Activated B cell treated with CpG ODN at 0.5 μM for 24 hours (primary cell): ENCODE measurements at regions not wholly inside any gene's neighbourhood (a gene's known extent, or its start where the extent isn't known, plus 50 kb on each side); places are given as distances from the start of the nearest gene placed in this dataset.

Source experiments
- ATAC-seq: fragments of 200-7000 bp; cut with Tn5 transposase; one replicate; pipeline ENCODE4 v1.10.0; 2021; ENCODE audit warnings: low read depth, mild to moderate bottlenecking, moderate library complexity
- CTCF ChIA-PET: fragments of 350-600 bp; sonication (Branson Sonifier 250); formaldehyde crosslinking; loops from one replicate; lab custom pipeline; 2021; ENCODE audit warnings: antibody characterized with exemption; lab: Charles Lee
- POLR2A ChIA-PET: fragments of 350-600 bp; sonication (Branson Sonifier 250); formaldehyde crosslinking; loops from one replicate; lab custom pipeline; 2021; ENCODE audit warnings: antibody characterized with exemption; lab: Charles Lee
- DNase-seq: peaks from one replicate; pipeline ENCODE4 v3.0.0; 2022
- H3K27ac Mint-ChIP-seq: one replicate; pipeline ENCODE4 v1.8.0; 2020; ENCODE audit warnings: mixed read lengths
- H3K27me3 Mint-ChIP-seq: one replicate; pipeline ENCODE4 v1.8.0; 2021; ENCODE audit warnings: mixed read lengths
- H3K36me3 Mint-ChIP-seq: one replicate; pipeline ENCODE4 v1.8.0; 2021; ENCODE audit warnings: low read depth, mixed read lengths
- H3K4me1 Mint-ChIP-seq: one replicate; pipeline ENCODE4 v1.8.0; 2021; ENCODE audit warnings: mixed read lengths
- H3K4me3 Mint-ChIP-seq: one replicate; pipeline ENCODE4 v1.8.0; 2020; ENCODE audit warnings: mild to moderate bottlenecking, mixed read lengths
- H3K9me3 Mint-ChIP-seq: one replicate; pipeline ENCODE4 v1.8.0; 2020; ENCODE audit warnings: mixed read lengths
- CTCF ChIP-seq: fragments of 200-600 bp; IDR thresholded peaks from one replicate; pipeline ENCODE4 v1.8.0; 2022; ENCODE audit warnings: antibody characterized with exemption, mild to moderate bottlenecking
- intact Hi-C: fragments of 100-400 bp; cut with micrococcal nuclease; formaldehyde crosslinking; loops from one replicate; pipeline ENCODE4 v1.15.1; 2024

- DNase-seq (no peak), ATAC-seq (no peak)
- Mint-ChIP-seq H3K4me3 (no peak overlapping the region), H3K27ac (no peak overlapping the region), H3K27me3 (peaks cover 3% of the 10 kb centered on the region), H3K4me1 (no peaks in the 10 kb centered on the region), H3K9me3 (no peaks in the 10 kb centered on the region), H3K36me3 (no peaks in the 10 kb centered on the region)
- no peak for TF ChIP-seq CTCF
- CTCF ChIA-PET = interaction anchor here (1.0 kb wide), 1 partner anchor 59 kb away, joined by 4 read pairs; no protein-coding TSS in a partner anchor
- POLR2A ChIA-PET = no interaction called here
- intact Hi-C loops = loop anchor here (5.0 kb wide), 1 partner anchor 518 kb away; no protein-coding TSS in a partner anchor
Observed at GRCh38 chr1:175889848-175890247, 146.5 kb upstream of the TNR start.

- ATAC-seq = no peak
- Mint-ChIP-seq H3K4me3 (no peak overlapping the region), H3K4me1 (no peaks in the 10 kb centered on the region), H3K36me3 (no peaks in the 10 kb centered on the region), H3K27ac (no peak overlapping the region), H3K9me3 (no peaks in the 10 kb centered on the region), H3K27me3 (peaks cover 3% of the 10 kb centered on the region)
- intact Hi-C loops = loop anchor here (1.0 to 5.0 kb wide), 2 partner anchors 517 to 737 kb away; no protein-coding TSS in a partner anchor
- no peak for DNase-seq
- CTCF ChIA-PET = no interaction called here
- TF ChIP-seq CTCF = no peak
- POLR2A ChIA-PET = no interaction called here
Observed at GRCh38 chr1:175888996-175889395, 145.6 kb upstream of the TNR start.

DNA sequence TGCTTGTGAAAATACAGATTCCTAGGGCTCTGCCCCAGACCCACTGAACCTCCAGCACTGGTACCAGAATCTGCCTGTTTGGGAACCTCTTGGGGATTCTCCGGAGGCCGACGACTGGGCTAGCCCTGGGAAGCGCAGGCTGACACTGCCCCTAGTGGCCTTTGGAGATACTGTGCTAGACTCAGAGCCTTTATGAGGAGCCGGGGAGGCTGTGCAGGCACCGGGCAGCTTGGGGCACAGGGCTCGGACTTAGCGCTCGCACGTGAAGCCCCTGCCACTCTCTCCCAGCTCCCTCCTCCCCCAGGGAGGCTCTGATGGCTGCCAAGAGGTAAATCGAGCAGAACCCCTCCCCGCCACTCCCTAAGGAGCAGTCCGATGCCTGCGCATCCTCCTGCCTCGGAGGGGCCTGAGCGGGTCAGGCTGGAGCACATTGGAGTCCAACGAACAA, 144.6 kb upstream of the TNR start:
- no peak for DNase-seq
- POLR2A ChIA-PET = no interaction called here

GRCh38 chr1:175887521-175887920, 144.1 kb upstream of the TNR start:
- no peak for DNase-seq
- Mint-ChIP-seq H3K27ac (no peak overlapping the region), H3K27me3 (peaks cover 3% of the 10 kb centered on the region), H3K4me1 (no peaks in the 10 kb centered on the region), H3K4me3 (no peak overlapping the region), H3K9me3 (no peaks in the 10 kb centered on the region), H3K36me3 (no peaks in the 10 kb centered on the region)
- no peak for ATAC-seq
- POLR2A ChIA-PET = no interaction called here
- CTCF ChIA-PET = no interaction called here
- intact Hi-C loops = loop anchor here (5.0 kb wide), 1 partner anchor 515 kb away; no protein-coding TSS in a partner anchor
- no peak for TF ChIP-seq CTCF

More for the DNA sequence above, 144.6 kb upstream of the TNR start:
- no peaks in the 10 kb centered on the region for H3K4me1 Mint-ChIP-seq
- peak; percentile 37 for ATAC-seq
- no peaks in the 10 kb centered on the region for H3K36me3 Mint-ChIP-seq
- no peaks in the 10 kb centered on the region for H3K9me3 Mint-ChIP-seq
- peaks cover 3% of the 10 kb centered on the region for H3K27me3 Mint-ChIP-seq
- H3K27ac Mint-ChIP-seq = no peak overlapping the region
- TF ChIP-seq CTCF = no peak
- H3K4me3 Mint-ChIP-seq = no peak overlapping the region
- CTCF ChIA-PET = no interaction called here
- intact Hi-C loops = loop anchor here (1.0 to 5.0 kb wide), 2 partner anchors 516 to 736 kb away; no protein-coding TSS in a partner anchor

DNA sequence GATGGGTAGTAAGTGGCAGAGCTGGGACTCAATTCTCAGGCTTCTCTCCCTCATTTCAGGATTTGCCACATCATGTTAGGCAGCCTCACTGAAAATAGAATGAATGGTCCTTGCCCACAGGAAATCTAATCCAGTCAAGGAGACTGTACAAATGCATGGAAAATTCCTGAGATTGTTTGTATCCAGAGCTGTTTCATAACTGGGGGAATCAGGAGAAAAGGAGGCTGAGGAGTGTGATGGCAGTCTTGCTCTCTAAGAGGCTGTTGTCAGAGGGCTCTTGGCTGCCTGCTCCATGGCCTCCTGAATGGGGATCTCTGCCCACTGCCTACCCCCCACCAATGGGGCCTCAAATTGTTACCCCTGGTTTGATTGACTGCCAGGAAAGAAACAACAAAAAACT, 141.9 kb upstream of the TNR start:
- Mint-ChIP-seq H3K27me3 (peaks cover 3% of the 10 kb centered on the region), H3K4me1 (no peaks in the 10 kb centered on the region), H3K27ac (no peak overlapping the region), H3K4me3 (no peak overlapping the region), H3K36me3 (no peaks in the 10 kb centered on the region), H3K9me3 (no peaks in the 10 kb centered on the region)
- intact Hi-C loops = loop anchor here (5.0 kb wide), 1 partner anchor 513 kb away; no protein-coding TSS in a partner anchor
- ChIA-PET POLR2A (no interaction called here), CTCF (no interaction called here)
- no peak for TF ChIP-seq CTCF
- ATAC-seq (no peak), DNase-seq (no peak)
